ENCODE measurements at regions not wholly inside any gene's neighbourhood (a gene's known extent, or its start where the extent isn't known, plus 50 kb on each side); places are given as distances from the start of the nearest gene placed in this dataset.

GRCh38 chr4:167321299-167321698, 87.0 kb upstream of the SPOCK3 start:
- H3K27ac ChIP-seq (ENCODE audit: extremely low read length, insufficient read depth, low read length): no peak overlapping the region
- 16% methylated on average over 4 of the region's 4 CpGs for WGBS (ENCODE audit: low lambda C conversion rate)
- H3K9ac ChIP-seq (ENCODE audit: insufficient read depth, low read depth, low read length): no peak overlapping the region
- ChIA-PET POLR2A (no interaction called here), CTCF (ENCODE audit: low intra/inter-chr PET ratio, low total read pairs) (no interaction called here)
- no peaks in the 10 kb centered on the region for H3K79me2 ChIP-seq (ENCODE audit: insufficient read depth, low read length)
- intact Hi-C loops (cut with micrococcal nuclease; ENCODE audit: unreplicated experiment) (no loop called here), in situ Hi-C loops (cut with HindIII; ENCODE audit: extremely low pct_ligation_motif_present, low pct_unique_long_range_greater_than_20kb) (no loop called here)
- H2AFZ ChIP-seq (ENCODE audit: low read length): no peak overlapping the region
- no peak for FAIRE-seq
- ATAC-seq: no peak
- H3K4me2 ChIP-seq (ENCODE audit: low read depth, low read length): no peak overlapping the region
- H3K9me3 ChIP-seq (ENCODE audit: low read length): no peaks in the 10 kb centered on the region
- no peaks in the 10 kb centered on the region for H3K36me3 ChIP-seq (replicated peaks in 1 of 2; ENCODE audit: control insufficient read depth in 1 of 2, insufficient read depth in 2 of 2, low read length in 2 of 2)
- TF ChIP-seq CREB1 (IDR thresholded peaks at IDR 0.05): peak; percentile 61; the same call in 1 of the 2 replicates
- TF ChIP-seq CREB1 (CRISPR knock-in tag; IDR thresholded peaks at IDR 0.05): no peak
- TF ChIP-seq ZNF142 (CRISPR knock-in tag; IDR thresholded peaks at IDR 0.05): no peak
- TF ChIP-seq AHR (CRISPR knock-in tag; IDR thresholded peaks at IDR 0.05): no peak
- peak; percentile 57 for TF ChIP-seq ATF7 (IDR thresholded peaks at IDR 0.05)
- TF ChIP-seq ATF7 (CRISPR knock-in tag; IDR thresholded peaks at IDR 0.05): no peak
- TF ChIP-seq ZNF460 (CRISPR knock-in tag; IDR thresholded peaks at IDR 0.05; ENCODE audit: borderline replicate concordance): no peak
- TF ChIP-seq KDM2A (CRISPR knock-in tag; IDR thresholded peaks at IDR 0.05; ENCODE audit: borderline replicate concordance, low read depth): no peak
- TF ChIP-seq AKNA (CRISPR knock-in tag; IDR thresholded peaks at IDR 0.05; ENCODE audit: borderline replicate concordance): no peak
- no peak overlapping the region for H3K4me3 ChIP-seq (replicated peaks in 1 of 3; ENCODE audit: insufficient read depth in 1 of 3, low read depth in 2 of 3, low read length in 3 of 3)
- DNase-seq (ENCODE audit: low spot score): no peak
- no TSS peak for BruUV-seq (replicated peaks)
- no peaks in the 10 kb centered on the region for H4K20me1 ChIP-seq (ENCODE audit: insufficient read depth, low read length)
- H3K27me3 ChIP-seq (ENCODE audit: control insufficient read depth in 1 of 2, insufficient read depth in 2 of 2, low read length in 2 of 2): no peaks in the 10 kb centered on the region
- H3K4me1 ChIP-seq (ENCODE audit: insufficient read depth, low read length): no peaks in the 10 kb centered on the region

Measured in HepG2 (cell line).